ENCODE measurements at regions not wholly inside any gene's neighbourhood (a gene's known extent, or its start where the extent isn't known, plus 50 kb on each side); places are given as distances from the start of the nearest gene placed in this dataset.
A peak's percentile ranks its signal among the peaks of the same experiment; 100 is the strongest.
"Not testable (repeated sequence)": the region's sequence is repeated elsewhere in the genome, so short reads cannot be mapped to it uniquely, and the experiment has no call there.

DNA sequence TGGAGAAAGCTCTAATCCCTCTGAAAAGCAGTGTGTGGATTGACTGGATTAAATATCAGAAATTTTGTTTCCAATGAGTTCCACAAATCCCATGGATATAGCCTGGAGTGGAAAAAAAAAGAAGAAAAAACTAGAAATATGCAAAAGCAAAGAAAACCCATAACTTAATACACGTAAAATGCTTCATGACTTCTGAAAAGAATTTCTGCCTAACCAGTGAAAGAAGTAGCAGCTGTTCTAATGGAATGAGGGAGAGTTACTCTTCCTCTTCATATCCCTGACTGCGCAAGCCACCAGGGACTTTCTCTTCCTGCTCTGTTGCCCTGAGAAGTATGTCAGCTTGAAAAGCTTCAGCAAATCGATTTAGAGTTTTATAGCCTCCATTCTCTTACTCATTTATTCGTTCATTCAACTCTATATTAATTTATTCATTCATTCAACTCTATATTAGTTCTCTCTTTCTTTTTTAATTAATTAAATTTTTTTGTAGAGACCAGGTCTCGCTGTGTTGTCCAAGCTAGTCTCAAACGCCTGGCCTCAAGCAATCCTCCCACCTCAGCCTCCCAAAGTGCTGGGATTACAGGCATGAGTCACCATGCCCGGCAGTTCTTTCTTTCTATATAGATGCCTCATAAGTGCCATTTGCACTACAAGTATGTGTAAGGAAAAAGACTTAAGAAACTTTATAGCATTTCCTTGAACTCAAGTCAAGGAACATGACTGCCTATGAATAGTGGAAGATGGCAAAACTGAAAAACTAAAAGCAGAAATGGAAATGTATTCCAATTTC is 447.3 kb upstream of the NRP1 start:
- intact Hi-C loops (cut with DNase I), result no loop called here
- DNase-seq, result no peak
- ATAC-seq (ENCODE audit: poor library complexity), result no peak

DNA sequence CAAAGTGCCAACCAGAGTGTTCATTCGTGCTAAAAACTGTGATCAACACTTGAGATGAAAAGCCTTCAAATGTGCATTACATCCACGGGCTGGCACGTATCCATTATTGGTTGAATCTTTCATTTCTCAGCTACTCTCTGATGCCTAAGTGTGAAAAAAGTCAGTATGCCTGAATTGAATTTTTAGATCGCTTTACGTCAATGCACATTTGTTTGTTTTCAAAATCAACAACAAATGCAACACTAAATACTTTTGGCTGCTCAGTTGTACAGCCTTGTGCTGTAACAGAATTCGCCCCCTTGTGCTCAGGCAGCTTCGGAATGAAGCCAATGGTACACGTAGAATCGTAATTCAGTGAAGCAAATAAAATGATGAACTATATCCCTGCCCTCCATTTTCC is 446.5 kb upstream of the NRP1 start:
- intact Hi-C loops (cut with DNase I), result no loop called here
- ATAC-seq (ENCODE audit: poor library complexity) (no peak), DNase-seq (no peak)

DNA sequence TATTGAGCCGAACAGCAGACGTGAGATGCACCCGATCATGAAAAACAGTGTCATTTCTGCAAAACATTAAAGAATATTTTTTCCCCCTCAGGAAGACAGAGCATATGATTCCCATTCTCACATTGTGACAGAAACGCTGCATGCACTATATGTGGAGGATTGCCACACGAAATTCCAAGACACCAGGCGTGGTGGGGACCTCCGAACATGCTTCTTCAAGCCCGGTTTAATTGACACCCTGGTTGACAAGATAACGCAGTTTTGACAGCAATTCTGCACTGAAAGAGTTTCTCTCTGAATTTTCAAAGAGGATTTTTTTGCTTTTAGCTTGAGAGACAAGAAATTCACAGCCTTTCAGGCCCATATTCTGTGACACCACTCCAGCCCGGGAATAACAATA is 442.8 kb upstream of the NRP1 start:
- DNase-seq, result no peak
- ATAC-seq (ENCODE audit: poor library complexity), result no peak
- intact Hi-C loops (cut with DNase I), result no loop called here

DNA sequence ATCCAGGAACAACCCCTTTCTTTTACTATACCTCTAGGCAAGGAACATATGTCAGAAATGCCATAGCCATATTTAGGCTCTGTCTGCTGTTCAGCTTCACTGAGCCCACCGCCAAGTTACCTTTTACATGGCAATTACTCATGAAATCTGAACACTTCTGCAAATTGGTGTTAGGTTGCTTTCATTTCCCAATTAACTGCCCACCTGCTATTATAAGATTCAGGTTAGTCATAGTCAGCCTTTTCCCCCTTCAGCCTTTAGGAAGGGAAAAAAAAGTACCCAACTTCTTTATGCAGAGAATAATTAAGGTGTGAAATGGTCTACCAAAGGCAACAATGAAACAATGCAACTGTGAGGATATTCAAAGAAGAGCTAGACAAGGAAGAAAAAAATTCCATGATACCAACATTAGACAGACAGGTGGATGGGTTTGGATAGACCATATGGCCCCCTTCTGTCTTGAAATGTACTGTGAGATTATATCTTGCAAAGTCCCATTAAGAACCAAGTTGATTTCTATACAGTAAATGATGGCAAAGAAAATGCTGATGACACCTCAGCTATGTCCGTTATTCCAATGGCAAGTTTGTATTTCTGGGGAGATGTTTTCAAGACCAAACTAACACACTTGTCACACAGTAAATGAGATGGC is 442.1 kb upstream of the NRP1 start:
- intact Hi-C loops (cut with DNase I), result no loop called here
- ATAC-seq (ENCODE audit: poor library complexity), result no peak
- no peak for DNase-seq

DNA sequence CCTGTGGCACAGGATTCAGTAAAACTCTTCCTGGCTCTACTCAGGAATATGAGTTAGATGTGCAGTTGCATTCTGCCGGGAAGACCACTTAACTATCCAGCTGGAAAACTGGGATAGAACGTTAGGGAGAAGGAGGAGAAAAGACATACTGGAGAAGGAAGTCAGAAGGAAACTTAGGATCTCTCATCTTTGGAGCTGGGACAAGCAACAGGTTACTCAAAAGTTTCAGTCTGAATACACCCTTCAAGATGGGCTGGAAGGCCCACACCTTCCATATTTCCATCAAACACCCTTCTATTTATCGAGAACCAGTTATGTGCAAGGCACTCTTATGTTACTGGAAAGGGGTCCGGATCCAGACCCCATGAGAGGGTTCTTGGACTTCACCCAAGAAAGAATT is 440.4 kb upstream of the NRP1 start:
- ATAC-seq (ENCODE audit: poor library complexity) (no peak), DNase-seq (no peak)
- intact Hi-C loops (cut with DNase I), result no loop called here

DNA sequence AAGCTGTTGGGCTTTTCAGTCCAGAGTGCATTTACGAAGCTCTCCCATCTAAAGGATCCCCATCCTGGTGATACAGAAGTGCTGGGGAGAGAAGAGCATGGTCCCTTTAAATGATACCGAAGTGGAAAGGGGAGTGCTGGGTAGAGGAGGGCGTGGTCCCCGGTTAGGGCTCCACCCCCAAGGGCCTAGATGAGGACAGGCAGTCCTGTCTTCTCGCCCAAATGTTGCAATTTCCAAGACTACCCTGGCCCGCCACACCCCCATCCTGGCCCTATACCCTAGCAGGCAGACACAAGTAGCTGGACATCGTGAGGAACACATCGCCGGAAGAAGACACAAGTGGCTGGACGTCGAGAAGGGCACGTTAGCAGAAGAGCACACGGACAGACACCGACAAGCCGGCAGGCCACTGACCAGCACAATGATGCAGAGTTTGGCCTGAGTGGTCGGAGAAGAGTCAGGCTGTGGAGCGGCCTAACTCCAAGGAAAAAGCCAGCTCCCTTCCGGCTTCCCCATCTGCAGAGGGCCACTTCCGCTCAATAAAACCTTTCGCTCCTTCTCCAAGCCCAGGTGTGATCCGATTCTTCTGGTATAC is 439.5 kb upstream of the NRP1 start:
- DNase-seq (no peak), ATAC-seq (ENCODE audit: poor library complexity) (no peak)
- intact Hi-C loops (cut with DNase I), result no loop called here

DNA sequence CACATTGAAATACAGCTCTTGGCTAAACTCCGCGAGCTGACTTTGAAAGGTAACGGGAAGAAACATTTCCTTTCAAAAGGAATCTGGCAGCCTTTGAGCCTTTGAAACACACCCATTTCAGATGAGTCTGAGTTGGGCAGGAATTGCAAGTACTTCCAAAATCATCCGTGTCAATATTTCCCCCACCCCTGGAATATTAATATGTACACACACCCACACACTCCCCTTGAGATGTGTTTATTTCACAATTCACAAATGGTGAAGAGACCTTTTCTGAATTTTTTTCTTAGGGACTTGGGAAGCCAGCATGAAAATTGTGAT is 438.7 kb upstream of the NRP1 start:
- ATAC-seq (ENCODE audit: poor library complexity) (no peak), DNase-seq (no peak)
- intact Hi-C loops (cut with DNase I), result no loop called here

DNA sequence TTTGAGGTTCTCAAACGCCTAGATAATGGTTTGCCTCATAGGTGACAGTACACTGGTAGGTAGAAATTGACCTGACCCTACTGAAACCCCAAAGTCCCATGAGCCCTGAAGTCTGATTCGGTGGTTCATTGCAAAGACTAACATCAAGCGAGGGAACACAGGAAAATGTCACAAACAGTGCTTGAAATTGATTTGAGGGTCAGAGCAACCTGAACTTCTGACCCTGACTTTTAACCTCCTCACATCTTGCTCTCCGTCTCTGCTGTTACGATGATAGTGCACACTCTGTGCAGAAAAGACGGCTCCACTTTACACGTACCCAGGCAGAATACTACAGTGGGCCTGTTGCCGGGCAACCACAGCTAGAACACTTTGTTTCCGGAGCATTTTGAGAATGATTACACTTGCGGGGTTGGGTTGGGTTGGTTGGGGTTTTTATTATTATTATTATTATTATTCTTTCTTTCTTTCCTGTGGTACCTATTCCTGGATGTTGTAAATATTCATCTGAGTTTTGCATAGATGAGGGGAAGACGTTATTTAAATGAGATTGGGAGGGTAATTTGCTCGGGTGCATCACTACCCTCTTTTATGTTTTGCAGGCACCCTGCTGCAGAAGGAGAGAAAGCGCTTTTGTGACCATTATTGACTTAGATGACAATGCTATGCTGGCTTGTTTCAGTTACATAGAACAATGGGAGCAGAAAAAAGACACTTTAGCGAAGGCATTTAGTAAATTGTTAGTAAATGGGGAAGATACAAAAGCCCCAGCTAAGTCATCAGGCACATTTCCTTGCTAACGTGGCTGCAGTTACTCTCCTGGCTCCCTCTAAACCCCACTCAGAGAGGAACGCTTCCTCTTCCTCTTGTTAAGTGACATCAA is 438.1 kb upstream of the NRP1 start:
- intact Hi-C loops (cut with DNase I), result no loop called here
- ATAC-seq (ENCODE audit: poor library complexity) (peak; percentile 73), DNase-seq (peak; percentile 52)

DNA sequence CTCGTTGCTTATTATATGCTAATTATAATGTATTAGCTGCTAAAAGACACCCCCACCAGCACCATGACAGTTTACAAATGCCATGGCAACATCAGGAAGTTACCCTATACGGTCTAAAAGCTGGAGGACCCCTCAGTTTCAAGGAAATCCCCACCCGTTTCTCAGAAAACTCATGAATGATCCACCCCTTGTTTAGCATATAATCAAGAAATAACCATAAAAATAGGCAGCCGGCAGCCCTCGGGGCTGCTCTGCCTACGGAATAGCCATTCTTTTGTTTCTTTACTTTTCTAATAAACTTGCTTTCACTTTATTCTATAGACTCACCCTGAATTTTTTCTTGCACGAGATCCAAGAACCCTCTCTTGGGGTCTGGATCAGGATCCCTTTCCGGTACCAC is 437.4 kb upstream of the NRP1 start:
- ATAC-seq (ENCODE audit: poor library complexity); intact Hi-C loops (cut with DNase I); DNase-seq: not testable (repeated sequence)

DNA sequence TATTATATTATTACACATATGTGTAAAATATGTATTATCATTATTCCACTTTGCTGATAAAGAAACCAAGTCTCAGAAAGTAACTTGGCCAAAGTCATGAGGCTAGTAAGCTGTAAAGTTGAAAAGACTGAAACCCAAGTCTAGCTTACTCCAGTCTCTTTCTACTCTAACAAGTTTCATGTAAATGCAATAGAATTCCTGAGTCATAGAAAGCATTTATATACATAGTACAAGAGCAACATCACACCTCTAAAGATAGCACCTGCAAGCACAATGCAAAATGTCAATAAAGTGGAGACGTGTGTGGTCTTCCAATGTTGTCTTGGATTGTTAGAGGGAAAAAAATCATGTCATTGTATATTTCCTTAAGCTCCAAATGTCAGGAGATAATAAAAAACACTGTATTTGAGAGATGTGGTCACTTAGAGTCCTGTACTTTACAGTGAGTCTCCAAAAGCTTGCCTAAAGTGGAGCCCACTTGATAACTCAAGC is 430.3 kb upstream of the NRP1 start:
- ATAC-seq (ENCODE audit: poor library complexity), result no peak
- intact Hi-C loops (cut with DNase I), result no loop called here
- DNase-seq, result no peak

DNA sequence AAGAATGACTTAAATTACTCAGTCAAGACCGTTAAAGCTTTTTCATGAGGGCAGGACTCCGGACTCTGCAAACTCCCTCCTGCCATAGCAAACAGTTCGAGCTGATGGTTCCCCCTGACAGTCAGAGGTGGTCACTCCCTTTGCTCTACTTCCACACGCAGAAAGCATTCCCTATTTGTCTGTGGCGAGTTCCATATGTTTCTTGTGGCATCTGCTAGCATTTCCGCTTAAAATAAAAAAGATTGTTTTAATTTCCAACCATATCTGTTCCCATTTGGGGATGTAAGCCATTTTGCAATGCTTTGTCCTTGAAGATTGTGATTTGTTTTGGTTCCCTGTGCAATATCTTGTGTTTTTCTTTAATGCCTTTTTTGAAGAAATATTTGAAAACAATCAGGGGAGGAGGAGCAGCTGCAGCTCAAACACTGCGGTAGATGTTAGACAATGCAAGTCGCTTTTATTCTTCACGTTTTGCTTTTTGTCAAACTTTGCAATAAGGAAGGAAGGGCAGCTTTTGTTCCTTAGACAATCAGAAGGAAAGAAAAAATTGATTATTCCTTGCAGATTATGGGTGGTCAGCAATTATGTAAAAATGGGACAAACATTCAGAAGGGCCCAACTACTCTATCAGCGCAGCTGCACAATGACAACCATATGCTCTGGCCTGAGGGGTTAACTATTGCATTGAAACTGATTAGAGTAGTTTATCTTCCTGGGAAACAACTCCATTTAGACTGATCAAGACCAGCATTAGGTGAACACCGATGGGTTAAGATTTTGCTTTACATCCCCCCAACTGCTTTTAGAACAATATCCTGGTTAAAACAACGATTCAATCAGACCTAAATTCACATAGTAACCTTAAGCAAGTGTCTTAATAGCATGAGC is 425.8 kb upstream of the NRP1 start:
- ATAC-seq (ENCODE audit: poor library complexity), result no peak
- intact Hi-C loops (cut with DNase I), result no loop called here
- DNase-seq, result no peak

DNA sequence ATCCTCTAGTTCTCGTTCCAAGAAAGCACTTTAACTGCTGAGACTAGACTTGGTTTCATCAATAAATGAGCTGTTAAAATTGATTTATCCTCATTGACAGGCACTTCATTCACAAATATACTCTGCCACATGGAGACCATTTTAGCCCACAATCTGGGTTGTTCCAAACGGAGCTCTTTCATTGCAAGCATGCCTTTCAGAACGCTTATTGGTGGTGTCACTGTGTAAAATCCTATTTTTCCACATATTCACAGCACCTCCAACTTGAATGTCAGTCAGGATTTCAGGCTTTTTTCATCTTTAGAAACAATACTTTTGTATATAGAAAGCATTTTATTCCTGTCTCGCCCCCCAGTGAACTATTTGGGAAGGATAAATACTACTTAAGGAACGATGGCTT is 424.7 kb upstream of the NRP1 start:
- intact Hi-C loops (cut with DNase I), result no loop called here
- ATAC-seq (ENCODE audit: poor library complexity), result no peak
- no peak for DNase-seq

DNA sequence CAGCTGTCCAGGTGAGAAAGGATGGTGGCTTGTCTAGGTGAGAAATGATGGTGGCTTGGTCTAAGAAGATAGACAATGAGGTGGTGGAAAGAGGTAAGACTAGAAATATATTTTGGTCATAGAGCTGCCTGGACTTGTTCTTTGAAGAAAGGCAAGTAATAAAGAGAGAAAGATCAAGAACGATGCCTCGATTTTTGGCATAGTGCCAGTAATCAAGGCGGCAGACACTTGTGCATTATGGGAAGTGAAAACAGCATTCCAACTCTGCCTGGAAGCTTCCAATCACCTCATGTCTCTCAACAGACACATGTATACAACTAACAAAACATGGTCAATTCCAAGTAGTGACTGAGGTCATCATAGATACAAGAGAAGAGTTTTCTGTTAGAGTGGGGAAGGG is 423.8 kb upstream of the NRP1 start:
- intact Hi-C loops (cut with DNase I), result no loop called here
- no peak for ATAC-seq (ENCODE audit: poor library complexity)

DNA sequence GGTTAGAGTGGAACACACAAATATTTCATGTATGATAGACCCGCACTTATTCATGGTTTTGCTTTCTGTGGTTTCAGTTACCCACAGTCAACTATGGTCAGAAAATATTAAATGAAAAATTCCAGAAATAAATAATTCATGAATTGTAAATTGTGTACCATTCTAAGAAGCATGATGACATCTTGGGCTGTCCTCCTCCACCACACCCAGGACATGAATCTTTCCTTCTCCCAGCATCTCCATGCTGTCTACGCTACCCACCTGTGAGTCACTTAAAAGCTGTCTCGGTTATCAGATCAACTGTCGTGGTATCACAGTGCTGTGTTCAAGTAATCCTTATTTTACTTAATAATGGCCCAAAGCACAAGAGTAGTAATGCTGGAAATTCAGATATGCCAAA is 419.6 kb upstream of the NRP1 start:
- intact Hi-C loops (cut with DNase I), result no loop called here
- DNase-seq (no peak), ATAC-seq (ENCODE audit: poor library complexity) (no peak)

More for the DNA sequence above, 423.8 kb upstream of the NRP1 start:
- DNase-seq, result no peak

DNA sequence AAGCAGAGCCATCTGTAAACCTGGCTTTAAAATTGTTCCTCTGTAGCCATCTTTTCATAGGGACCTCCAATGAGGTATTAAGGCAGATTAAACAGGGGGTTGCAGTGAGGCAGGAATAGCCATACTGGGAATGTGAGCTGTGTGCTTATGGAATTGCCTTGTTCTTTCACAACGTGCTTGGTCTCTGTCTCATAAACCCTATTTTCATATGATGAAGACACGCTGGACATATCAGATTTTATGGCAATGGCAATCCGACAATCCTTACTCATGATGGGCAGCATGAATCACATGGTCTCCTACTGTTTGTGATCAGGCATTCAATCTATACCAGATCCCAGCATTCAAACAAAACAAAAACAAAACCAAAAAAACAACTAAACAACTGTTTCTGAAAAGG is 418.9 kb upstream of the NRP1 start:
- no peak for DNase-seq
- no peak for ATAC-seq (ENCODE audit: poor library complexity)
- intact Hi-C loops (cut with DNase I), result no loop called here

DNA sequence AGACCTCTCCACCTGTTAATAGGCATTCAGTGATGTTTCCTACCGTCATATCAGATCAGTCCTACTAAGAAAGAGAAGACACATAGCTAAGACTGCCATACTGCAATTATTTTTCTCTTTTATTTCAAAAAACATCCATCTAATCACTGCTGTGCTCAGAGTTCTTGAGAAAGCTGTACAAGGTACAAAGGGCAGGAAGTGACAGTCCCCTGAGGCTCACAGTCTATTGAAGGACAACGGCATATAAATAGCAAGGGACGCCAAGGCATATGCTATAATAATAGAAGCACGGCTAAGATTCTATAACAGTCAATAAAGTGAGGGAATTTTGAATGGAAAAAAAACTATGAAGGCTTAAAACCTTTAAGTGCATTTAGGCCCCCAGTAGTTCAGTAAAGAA is 415.3 kb upstream of the NRP1 start:
- DNase-seq (no peak), ATAC-seq (ENCODE audit: poor library complexity) (peak; percentile 80)
- intact Hi-C loops (cut with DNase I), result no loop called here

DNA sequence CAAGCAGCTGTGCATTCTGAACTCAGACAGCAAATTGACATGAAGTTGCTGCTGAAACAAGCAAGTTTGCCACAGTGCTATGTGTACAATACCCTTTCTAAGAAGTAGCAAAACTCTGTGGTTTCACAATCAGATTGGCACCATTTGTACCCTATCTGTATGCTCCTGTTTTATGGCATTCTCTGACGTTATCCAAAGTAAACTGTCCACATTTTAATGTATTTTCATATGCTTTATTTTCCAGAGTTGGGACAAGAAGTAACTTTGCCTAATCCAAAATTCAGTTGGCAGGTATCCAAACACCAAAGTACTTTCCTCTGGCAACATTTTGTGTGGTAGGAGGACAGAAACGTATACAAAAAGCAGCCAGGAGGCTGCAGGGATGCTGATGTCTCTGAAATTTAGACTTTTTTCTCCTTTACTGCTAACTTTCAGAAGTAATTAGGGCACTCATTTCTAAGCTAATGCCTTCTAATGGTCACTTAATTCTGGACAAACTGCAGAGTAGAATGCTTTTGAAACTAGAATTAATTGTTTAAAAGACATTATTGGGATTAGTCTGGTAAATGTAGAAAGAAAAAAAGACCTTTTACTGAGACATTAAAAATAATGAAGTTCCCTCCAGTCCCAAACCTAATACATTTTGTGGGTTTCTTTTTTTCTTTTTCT is 414.7 kb upstream of the NRP1 start:
- no peak for ATAC-seq (ENCODE audit: poor library complexity)
- intact Hi-C loops (cut with DNase I), result no loop called here
- no peak for DNase-seq

DNA sequence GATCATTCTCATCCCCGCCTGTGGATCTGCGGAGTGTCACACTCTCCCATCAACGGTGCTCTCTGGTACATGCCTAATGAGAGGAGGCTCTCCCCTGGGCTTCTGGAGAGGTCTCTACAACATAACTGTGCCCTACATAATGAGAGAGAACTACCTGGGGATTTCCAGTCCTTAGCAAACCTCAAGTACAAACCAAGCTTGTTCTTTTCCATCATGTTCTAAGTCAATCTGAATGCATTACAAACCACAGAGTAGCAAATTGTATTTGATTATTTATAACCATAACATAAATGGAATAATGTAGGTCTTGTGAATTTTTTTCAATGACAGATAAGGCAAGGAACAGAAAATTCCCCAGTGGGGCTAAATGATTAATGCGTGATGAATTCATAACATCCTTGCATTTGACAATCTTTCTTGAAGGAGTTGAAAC is 412.4 kb upstream of the NRP1 start:
- ATAC-seq (ENCODE audit: poor library complexity) (no peak), DNase-seq (no peak)
- intact Hi-C loops (cut with DNase I), result no loop called here
